Stimulated activated CD8-positive, alpha-beta memory T cell treated with anti-CD3 and anti-CD28 coated beads, Interleukin-15, amount 100 ng/mL, for 48 hours (primary cell): ENCODE measurements at regions not wholly inside any gene's neighbourhood (a gene's known extent, or its start where the extent isn't known, plus 50 kb on each side); places are given as distances from the start of the nearest gene placed in this dataset.

Source experiments
- DNase-seq, 2 donors: peaks; one replicate each; pipeline ENCODE4 v3.0.0-alpha.2; 2020; ENCODE audit warnings: low read depth in 2 of 2

- DNase-seq = no peak
These were observed 76.3 kb upstream of the MGMT start for GRCh38 chr10:129390726-129391125.

- DNase-seq = no peak
These were observed 75.6 kb upstream of the MGMT start for GRCh38 chr10:129391464-129391863.

- no peak for DNase-seq
These were observed 74.2 kb upstream of the MGMT start for GRCh38 chr10:129392855-129393254.

GRCh38 chr10:129393812-129394211 lies 73.2 kb upstream of the MGMT start:
- no peak for DNase-seq

- no peak for DNase-seq
These were observed 72.3 kb upstream of the MGMT start for GRCh38 chr10:129394518-129395328.

GRCh38 chr10:129396021-129396722 lies 70.9 kb upstream of the MGMT start:
- no peak for DNase-seq

GRCh38 chr10:129397198-129397974 lies 69.7 kb upstream of the MGMT start:
- no peak for DNase-seq

GRCh38 chr10:129398711-129399141 lies 68.3 kb upstream of the MGMT start:
- no peak for DNase-seq

GRCh38 chr10:129400426-129400825 lies 66.6 kb upstream of the MGMT start:
- DNase-seq = no peak

- no peak for DNase-seq
These were observed 64.6 kb upstream of the MGMT start for GRCh38 chr10:129402459-129402858.

GRCh38 chr10:129404091-129404490 lies 63.0 kb upstream of the MGMT start:
- DNase-seq = no peak

- no peak for DNase-seq
These were observed 61.7 kb upstream of the MGMT start for GRCh38 chr10:129405389-129405788.

GRCh38 chr10:129410688-129411392 lies 56.2 kb upstream of the MGMT start:
- no peak for DNase-seq

- no peak for DNase-seq
These were observed 55.7 kb upstream of the MGMT start for GRCh38 chr10:129411393-129411705.

- no peak for DNase-seq
These were observed 55.3 kb upstream of the MGMT start for GRCh38 chr10:129411772-129412171.

GRCh38 chr10:129413024-129413423 lies 54.0 kb upstream of the MGMT start:
- no peak for DNase-seq

GRCh38 chr10:129415215-129416140 lies 51.6 kb upstream of the MGMT start:
- DNase-seq = no peak

- DNase-seq = no peak
These were observed 50.9 kb upstream of the MGMT start for GRCh38 chr10:129416155-129416554.

GRCh38 chr10:129416956-129417765 lies 49.9 kb upstream of the MGMT start:
- no peak for DNase-seq
